ENCODE measurements at regions not wholly inside any gene's neighbourhood (a gene's known extent, or its start where the extent isn't known, plus 50 kb on each side); places are given as distances from the start of the nearest gene placed in this dataset.

DNA sequence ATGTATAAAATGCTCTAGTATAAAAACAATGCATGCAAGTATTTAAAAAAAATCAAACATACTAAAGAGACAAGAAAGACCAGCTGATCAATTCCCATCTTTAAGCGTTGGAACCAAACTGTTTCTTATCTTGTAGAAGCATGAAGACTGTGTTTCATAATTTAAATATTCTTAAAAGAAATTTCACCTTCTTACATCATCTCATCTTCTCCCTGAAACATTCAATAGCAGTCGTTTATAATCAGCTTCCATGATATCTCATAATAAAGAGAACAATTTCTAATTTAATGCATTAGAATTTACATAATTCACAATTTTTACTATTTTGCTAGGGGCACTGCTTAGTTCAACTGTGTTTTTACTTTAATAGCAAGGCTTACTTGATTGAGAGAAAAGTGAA, 468.1 kb upstream of the MARCKS start:
- POLR2A ChIA-PET, result no interaction called here
- no peaks in the 10 kb centered on the region for H3K9me3 ChIP-seq
- CTCF ChIA-PET, result no interaction called here
- H3K4me2 ChIP-seq, result no peak overlapping the region
- no peak for TF ChIP-seq ZSCAN20 (CRISPR knock-in tag; IDR thresholded peaks at IDR 0.05)
- no peak for TF ChIP-seq NR3C1 (IDR thresholded peaks at IDR 0.05)
- TF ChIP-seq ZNF302 (CRISPR knock-in tag; IDR thresholded peaks at IDR 0.05), result no peak
- TF ChIP-seq ESRRA (IDR thresholded peaks at IDR 0.05; ENCODE audit: borderline replicate concordance, low read length), result no peak
- no peak for TF ChIP-seq HMGXB4 (CRISPR knock-in tag; IDR thresholded peaks at IDR 0.05; ENCODE audit: borderline replicate concordance)
- no peak for TF ChIP-seq EHMT2 (IDR thresholded peaks at IDR 0.05; ENCODE audit: low read depth)
- TF ChIP-seq KDM1A (IDR thresholded peaks at IDR 0.05; ENCODE audit: low read depth), result no peak
- no peak for TF ChIP-seq SMC3 (IDR thresholded peaks at IDR 0.05)
- no peak for TF ChIP-seq CBX8 (IDR thresholded peaks at IDR 0.05)
- TF ChIP-seq MYC (IDR thresholded peaks at IDR 0.05; ENCODE audit: borderline replicate concordance, low read length), result no peak
- H3K4me3 ChIP-seq, result no peak overlapping the region
- H3K4me1 ChIP-seq, result no peaks in the 10 kb centered on the region
- H3K27ac ChIP-seq, result no peak overlapping the region
- DNase-seq (ENCODE audit: low read depth in 1 of 2, low spot score in 1 of 2) (no peak), FAIRE-seq (no peak), ATAC-seq (no peak)
- WGBS (ENCODE audit: missing lambda C conversion rate), result 76% methylated on average over 2 of the region's 2 CpGs

GRCh38 chr6:113392551-113393055, 464.5 kb upstream of the MARCKS start:
- ChIA-PET CTCF (interaction anchor here (0.6 kb wide), 1 partner anchor 153 kb away, joined by 3 read pairs; no protein-coding TSS in a partner anchor), POLR2A (no interaction called here)
- no peaks in the 10 kb centered on the region for H3K4me1 ChIP-seq
- WGBS (ENCODE audit: missing lambda C conversion rate), result 96% methylated on average over 3 of the region's 3 CpGs
- FAIRE-seq, result no peak
- no peak for TF ChIP-seq TFCP2L1 (CRISPR knock-in tag; IDR thresholded peaks at IDR 0.05)
- no peak for TF ChIP-seq ATOH8 (CRISPR knock-in tag; IDR thresholded peaks at IDR 0.05; ENCODE audit: low read depth)
- TF ChIP-seq HOXA7 (CRISPR knock-in tag; IDR thresholded peaks at IDR 0.05), result no peak
- TF ChIP-seq POLR2A (IDR thresholded peaks at IDR 0.05; ENCODE audit: low read length), result no peak
- TF ChIP-seq CEBPB (IDR thresholded peaks at IDR 0.05), result no peak
- no peak for TF ChIP-seq HOXB5 (CRISPR knock-in tag; IDR thresholded peaks at IDR 0.05)
- no peak for TF ChIP-seq NR3C1 (IDR thresholded peaks at IDR 0.05)
- TF ChIP-seq KDM1A (IDR thresholded peaks at IDR 0.05; ENCODE audit: low read depth), result no peak
- no peak for TF ChIP-seq JUNB (IDR thresholded peaks at IDR 0.05)
- H3K9me3 ChIP-seq, result no peaks in the 10 kb centered on the region
- no peak for DNase-seq (ENCODE audit: low read depth in 1 of 2, low spot score in 1 of 2)
- H3K27ac ChIP-seq, result no peak overlapping the region
- ATAC-seq, result no peak
- H3K4me2 ChIP-seq, result no peak overlapping the region
- no peak overlapping the region for H3K4me3 ChIP-seq

DNA sequence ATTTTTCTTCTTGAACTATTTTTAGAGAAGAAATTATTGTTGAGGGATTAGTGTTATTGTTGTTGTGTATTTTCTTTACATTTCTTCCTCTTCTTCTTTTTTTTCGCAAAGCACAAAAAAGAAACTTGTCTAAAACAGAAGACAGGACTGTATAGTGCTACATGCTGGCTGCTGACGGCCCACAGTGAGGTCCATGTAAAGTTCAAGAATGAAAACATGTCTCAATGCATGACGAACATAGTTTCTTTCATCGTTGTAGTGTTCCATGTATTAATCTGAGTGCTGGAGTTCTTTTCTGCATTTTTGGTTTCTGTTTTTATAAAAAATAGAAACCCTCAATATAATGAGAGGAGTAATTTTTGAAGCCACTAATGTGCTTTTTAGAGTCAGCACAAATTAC, 462.9 kb upstream of the MARCKS start:
- Histone ChIP-seq H3K4me2 (no peak overlapping the region), H3K4me3 (no peak overlapping the region), H3K9me3 (no peaks in the 10 kb centered on the region), H3K27ac (no peak overlapping the region), H3K4me1 (no peaks in the 10 kb centered on the region)
- no peak for FAIRE-seq
- POLR2A ChIA-PET, result no interaction called here
- DNase-seq (ENCODE audit: low read depth in 1 of 2, low spot score in 1 of 2), result no peak
- CTCF ChIA-PET, result no interaction called here
- ATAC-seq, result no peak
- TF ChIP-seq FOXS1 (CRISPR knock-in tag; IDR thresholded peaks at IDR 0.05) (no peak), SREBF2 (IDR thresholded peaks at IDR 0.05) (no peak), RNF2 (IDR thresholded peaks at IDR 0.05; ENCODE audit: borderline replicate concordance, low read depth) (no peak), FOSB (CRISPR knock-in tag; IDR thresholded peaks at IDR 0.05) (no peak), KDM1A (IDR thresholded peaks at IDR 0.05; ENCODE audit: low read depth) (no peak), NFE2L2 (conservative IDR thresholded peaks at IDR 0.05; ENCODE audit: low read length) (no peak), ZFP36 (IDR thresholded peaks at IDR 0.05; ENCODE audit: borderline replicate concordance, partially characterized antibody) (no peak), HEYL (CRISPR knock-in tag; IDR thresholded peaks at IDR 0.05) (no peak), POLR2A (IDR thresholded peaks at IDR 0.05; ENCODE audit: low read length) (no peak)
- WGBS (ENCODE audit: missing lambda C conversion rate), result 89% methylated on average over 4 of the region's 4 CpGs

All from A549 (cell line).